GM21737 (cell line): ENCODE measurements at regions not wholly inside any gene's neighbourhood (a gene's known extent, or its start where the extent isn't known, plus 50 kb on each side); places are given as distances from the start of the nearest gene placed in this dataset.

Experiments used
- ATAC-seq: cut with Tn5 transposase; IDR thresholded peaks from one replicate; pipeline ENCODE4 v1.9.1; 2021; ENCODE audit warnings: mild to moderate bottlenecking, moderate library complexity; ENCODE audit not compliant: unreplicated experiment

GRCh38 chr10:45246522-45246921 lies 68.9 kb downstream of the OR13A1 start:
- ATAC-seq: no peak

DNA sequence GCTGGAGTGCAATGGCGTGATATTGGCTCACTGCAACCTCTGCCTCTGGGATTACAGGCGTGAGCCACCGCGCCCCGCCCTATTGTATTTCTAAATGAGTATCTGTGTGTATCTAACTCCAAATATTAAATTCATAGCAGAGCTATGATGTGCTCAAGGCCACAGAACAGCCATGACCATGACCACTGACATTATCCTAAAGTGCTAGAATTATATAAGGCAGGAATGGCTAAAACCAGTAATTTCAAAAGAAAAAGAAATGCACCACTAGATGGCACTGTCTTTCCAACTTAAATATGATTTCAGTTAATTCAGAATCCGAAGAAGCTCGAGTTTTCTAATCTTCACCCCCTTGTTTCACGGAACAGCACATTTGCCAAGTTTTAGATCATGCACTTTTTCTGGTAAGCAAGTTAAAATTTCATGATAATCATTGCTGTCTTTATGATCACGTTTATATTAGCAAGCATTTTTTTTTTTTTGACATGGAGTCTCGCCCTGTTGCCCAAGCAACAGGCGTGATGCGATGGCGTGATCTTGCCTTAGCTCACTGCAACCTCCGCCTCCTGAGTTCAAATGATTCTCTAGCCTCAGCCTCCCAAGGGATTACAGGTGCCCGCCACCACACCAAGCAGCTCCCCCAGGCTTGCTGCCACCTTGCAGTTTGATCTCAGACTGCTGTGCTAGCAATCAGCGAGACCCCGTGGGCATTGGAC lies 65.3 kb downstream of the OR13A1 start:
- peak; percentile 88 for ATAC-seq

- ATAC-seq: peak; percentile 3
Observed at GRCh38 chr10:45250694-45251075, 64.7 kb downstream of the OR13A1 start.
